Panc1 (cell line): ENCODE measurements at regions not wholly inside any gene's neighbourhood (a gene's known extent, or its start where the extent isn't known, plus 50 kb on each side); places are given as distances from the start of the nearest gene placed in this dataset.

ENCODE experiments used
- ATAC-seq: fragments of 200-7000 bp; cut with Tn5 transposase; 2 replicates; pipeline ENCODE4 v1.9.1; 2020; ENCODE audit warnings: mild to moderate bottlenecking, moderate library complexity
- BruUV-seq: library from RNA; stranded (reverse); fragments of 400-500 nt; replicated peaks from 2 replicates; lab custom pipeline; 2021; lab: Mats Ljungman, UMichigan
- CTCF ChIA-PET: fragments of 300-600 bp; sonication (Branson Sonifier 250); formaldehyde crosslinking; loops from one replicate; lab custom pipeline; 2022; ENCODE audit warnings: antibody characterized with exemption; lab: Charles Lee
- POLR2A ChIA-PET: fragments of 300-600 bp; sonication (Branson Sonifier 250); formaldehyde crosslinking; loops from one replicate; lab custom pipeline; 2022; ENCODE audit warnings: antibody characterized with exemption; lab: Charles Lee
- DNase-seq: peaks from one replicate; pipeline ENCODE4 v3.0.0-alpha.2; 2010; ENCODE audit warnings: low read depth, low spot score
- H3K27ac ChIP-seq: 2 replicates; pipeline ENCODE4 v1.5.1; 2011; ENCODE audit warnings: mild to moderate bottlenecking, low read length, inconsistent platforms
- H3K27me3 ChIP-seq: fragments of 200-500 bp; sonication (Bioruptor generic); 2 replicates; pipeline ENCODE4 v1.6.0; 2014; ENCODE audit warnings: low read length, inconsistent platforms; ENCODE audit not compliant: control insufficient read depth, insufficient read depth
- H3K36me3 ChIP-seq: fragments of 200-500 bp; sonication (Bioruptor generic); 2 replicates; pipeline ENCODE4 v1.5.1; 2014; ENCODE audit warnings: inconsistent platforms, mild to moderate bottlenecking, low read length, moderate library complexity; ENCODE audit not compliant: control insufficient read depth, insufficient read depth
- H3K4me1 ChIP-seq: 2 replicates; pipeline ENCODE4 v1.5.1; 2011; ENCODE audit warnings: inconsistent platforms, mild to moderate bottlenecking, low read length, moderate library complexity; ENCODE audit not compliant: control insufficient read depth, insufficient read depth
- H3K4me3 ChIP-seq, 2 experiments: 2 replicates each; pipeline ENCODE4 v1.5.1; 2011 to 2012; ENCODE audit warnings: low read depth in 2 of 2, low read length in 2 of 2, mild to moderate bottlenecking in 2 of 2, inconsistent platforms in 1 of 2, moderate library complexity in 1 of 2
- H3K9me3 ChIP-seq: fragments of 200-500 bp; sonication (Bioruptor generic); 2 replicates; pipeline ENCODE4 v1.5.1; 2014; ENCODE audit warnings: low read depth, mild to moderate bottlenecking, inconsistent platforms, low read length, moderate library complexity; ENCODE audit not compliant: control insufficient read depth, insufficient read depth
- POLR2AphosphoS5 ChIP-seq: IDR thresholded peaks from 2 replicates; pipeline ENCODE4 v1.6.1; 2012; ENCODE audit warnings: mild to moderate bottlenecking, low read depth, low read length, moderate library complexity
- SIN3A ChIP-seq: IDR thresholded peaks from 2 replicates; pipeline ENCODE4 v1.6.1; 2012; ENCODE audit warnings: low read depth, mild to moderate bottlenecking, low read length, moderate library complexity, borderline replicate concordance; ENCODE audit not compliant: insufficient read depth
- TCF7L2 ChIP-seq: IDR thresholded peaks from 2 replicates; pipeline ENCODE4 v1.6.1; 2011; ENCODE audit warnings: mild to moderate bottlenecking, low read depth, low read length, inconsistent platforms
- in situ Hi-C: cut with HindIII; loops from 2 replicates; pipeline ENCODE4 v1.10.0; 2016; ENCODE audit warnings: low sequenced_read_pairs, low pct_unique_long_range_greater_than_20kb
- intact Hi-C: fragments of 100-400 bp; cut with micrococcal nuclease; formaldehyde crosslinking; loops from one replicate; pipeline ENCODE4 v1.10.0; 2022; ENCODE audit not compliant: unreplicated experiment
- TF ChIP-seq, protein P1 (sequence below): fragments of 450-650 bp; IDR thresholded peaks from 2 replicates; pipeline ENCODE4 v1.5.1; 2017; ENCODE audit warnings: mild to moderate bottlenecking
- TF ChIP-seq, protein P2 (sequence below), 2 experiments: IDR thresholded peaks; 2 replicates each; pipeline ENCODE4 v1.6.1; 2011 to 2012; ENCODE audit warnings: low read depth in 2 of 2, control low read depth in 1 of 2, low read length in 1 of 2, mild to moderate bottlenecking in 1 of 2, moderate library complexity in 1 of 2; ENCODE audit not compliant: insufficient read depth in 1 of 2

DNA sequence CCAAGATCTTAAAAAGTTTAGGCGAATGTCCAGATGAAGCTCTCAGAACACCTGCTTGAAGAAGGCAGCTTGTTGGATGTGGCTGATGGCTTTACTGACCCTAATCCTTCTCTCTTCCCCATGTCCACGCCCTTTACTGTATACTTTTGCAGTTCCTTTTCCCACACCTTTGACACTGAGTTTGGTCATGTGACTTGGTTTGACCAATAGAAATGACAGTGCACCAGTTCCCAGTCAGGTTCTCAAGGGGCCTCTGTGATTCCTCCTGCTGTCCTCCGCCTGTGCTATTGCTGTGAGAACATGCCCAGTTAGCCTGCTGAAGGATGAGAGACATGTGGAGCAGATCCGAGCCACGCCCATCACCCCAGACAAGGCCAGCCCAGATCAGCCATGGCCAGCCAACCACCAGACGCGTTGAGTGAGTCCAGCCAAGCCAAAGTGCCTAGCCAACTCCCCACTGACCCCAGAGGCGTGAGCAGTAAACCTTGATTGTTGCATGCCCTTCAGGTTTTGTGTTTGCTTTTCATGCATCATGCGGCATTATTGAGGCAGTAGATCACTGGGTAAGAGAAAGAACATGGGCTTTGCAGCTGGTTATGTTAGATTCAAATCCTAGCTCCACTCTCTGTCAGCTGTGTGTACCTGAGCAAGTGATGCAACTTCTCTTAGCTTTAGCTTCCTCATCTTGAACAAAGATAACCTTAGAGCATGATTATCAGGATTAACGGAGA, 258.0 kb upstream of the SIX2 start:
- DNase-seq, result no peak
- in situ Hi-C loops, result no loop called here

DNA sequence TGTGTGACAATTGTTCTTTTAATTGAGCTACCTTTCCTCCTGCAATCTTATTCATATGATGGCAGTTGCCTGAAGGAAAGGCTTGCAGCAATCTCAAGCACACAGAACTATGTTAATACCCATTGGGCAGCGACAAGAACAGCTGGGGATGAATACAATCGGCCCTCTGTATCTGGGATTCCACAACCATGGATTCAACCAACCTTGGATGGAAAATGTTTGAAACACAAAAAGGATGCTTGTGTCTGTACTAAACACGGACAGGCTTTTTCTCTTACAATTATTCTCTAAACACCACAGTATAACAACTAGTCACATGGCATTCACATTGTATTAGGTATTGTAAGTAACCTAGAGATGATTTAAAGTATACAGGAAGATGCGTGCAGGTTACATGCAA, 256.1 kb upstream of the SIX2 start:
- CTCF ChIA-PET, result interaction anchor here (0.7 kb wide), 1 partner anchor 9 kb away, joined by 4 read pairs; no protein-coding TSS in a partner anchor
- Histone ChIP-seq H3K4me3 (no peak overlapping the region), H3K4me1 (0 out of 2 replicates have a peak, but pooled peaks cover 3% of the 10 kb centered on the region), H3K27me3 (0 out of 2 replicates have a peak, but pooled peaks cover 4% of the 10 kb centered on the region), H3K27ac (no peak overlapping the region), H3K36me3 (no peaks in the 10 kb centered on the region), H3K9me3 (no peaks in the 10 kb centered on the region)
- ATAC-seq (no peak), DNase-seq (no peak)
- intact Hi-C loops (no loop called here), in situ Hi-C loops (no loop called here)
- POLR2A ChIA-PET, result no interaction called here
- no TSS peak for BruUV-seq
- TF ChIP-seq POLR2AphosphoS5 (no peak), TCF7L2 (no peak), SIN3A (no peak)
- TF ChIP-seq, protein P1, sequence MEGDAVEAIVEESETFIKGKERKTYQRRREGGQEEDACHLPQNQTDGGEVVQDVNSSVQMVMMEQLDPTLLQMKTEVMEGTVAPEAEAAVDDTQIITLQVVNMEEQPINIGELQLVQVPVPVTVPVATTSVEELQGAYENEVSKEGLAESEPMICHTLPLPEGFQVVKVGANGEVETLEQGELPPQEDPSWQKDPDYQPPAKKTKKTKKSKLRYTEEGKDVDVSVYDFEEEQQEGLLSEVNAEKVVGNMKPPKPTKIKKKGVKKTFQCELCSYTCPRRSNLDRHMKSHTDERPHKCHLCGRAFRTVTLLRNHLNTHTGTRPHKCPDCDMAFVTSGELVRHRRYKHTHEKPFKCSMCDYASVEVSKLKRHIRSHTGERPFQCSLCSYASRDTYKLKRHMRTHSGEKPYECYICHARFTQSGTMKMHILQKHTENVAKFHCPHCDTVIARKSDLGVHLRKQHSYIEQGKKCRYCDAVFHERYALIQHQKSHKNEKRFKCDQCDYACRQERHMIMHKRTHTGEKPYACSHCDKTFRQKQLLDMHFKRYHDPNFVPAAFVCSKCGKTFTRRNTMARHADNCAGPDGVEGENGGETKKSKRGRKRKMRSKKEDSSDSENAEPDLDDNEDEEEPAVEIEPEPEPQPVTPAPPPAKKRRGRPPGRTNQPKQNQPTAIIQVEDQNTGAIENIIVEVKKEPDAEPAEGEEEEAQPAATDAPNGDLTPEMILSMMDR, result no peak
- TF ChIP-seq, protein P2, sequence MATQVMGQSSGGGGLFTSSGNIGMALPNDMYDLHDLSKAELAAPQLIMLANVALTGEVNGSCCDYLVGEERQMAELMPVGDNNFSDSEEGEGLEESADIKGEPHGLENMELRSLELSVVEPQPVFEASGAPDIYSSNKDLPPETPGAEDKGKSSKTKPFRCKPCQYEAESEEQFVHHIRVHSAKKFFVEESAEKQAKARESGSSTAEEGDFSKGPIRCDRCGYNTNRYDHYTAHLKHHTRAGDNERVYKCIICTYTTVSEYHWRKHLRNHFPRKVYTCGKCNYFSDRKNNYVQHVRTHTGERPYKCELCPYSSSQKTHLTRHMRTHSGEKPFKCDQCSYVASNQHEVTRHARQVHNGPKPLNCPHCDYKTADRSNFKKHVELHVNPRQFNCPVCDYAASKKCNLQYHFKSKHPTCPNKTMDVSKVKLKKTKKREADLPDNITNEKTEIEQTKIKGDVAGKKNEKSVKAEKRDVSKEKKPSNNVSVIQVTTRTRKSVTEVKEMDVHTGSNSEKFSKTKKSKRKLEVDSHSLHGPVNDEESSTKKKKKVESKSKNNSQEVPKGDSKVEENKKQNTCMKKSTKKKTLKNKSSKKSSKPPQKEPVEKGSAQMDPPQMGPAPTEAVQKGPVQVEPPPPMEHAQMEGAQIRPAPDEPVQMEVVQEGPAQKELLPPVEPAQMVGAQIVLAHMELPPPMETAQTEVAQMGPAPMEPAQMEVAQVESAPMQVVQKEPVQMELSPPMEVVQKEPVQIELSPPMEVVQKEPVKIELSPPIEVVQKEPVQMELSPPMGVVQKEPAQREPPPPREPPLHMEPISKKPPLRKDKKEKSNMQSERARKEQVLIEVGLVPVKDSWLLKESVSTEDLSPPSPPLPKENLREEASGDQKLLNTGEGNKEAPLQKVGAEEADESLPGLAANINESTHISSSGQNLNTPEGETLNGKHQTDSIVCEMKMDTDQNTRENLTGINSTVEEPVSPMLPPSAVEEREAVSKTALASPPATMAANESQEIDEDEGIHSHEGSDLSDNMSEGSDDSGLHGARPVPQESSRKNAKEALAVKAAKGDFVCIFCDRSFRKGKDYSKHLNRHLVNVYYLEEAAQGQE (IDR thresholded peaks at IDR 0.05; ENCODE audit: insufficient read depth in 1 of 2, low read depth in 2 of 2, low read length in 1 of 2), result no peak

More for the DNA sequence above, 258.0 kb upstream of the SIX2 start:
- H3K4me1 ChIP-seq, result 0 out of 2 replicates have a peak, but pooled peaks cover 3% of the 10 kb centered on the region
- ChIA-PET CTCF (no interaction called here), POLR2A (no interaction called here)
- H3K27me3 ChIP-seq, result 0 out of 2 replicates have a peak, but pooled peaks cover 6% of the 10 kb centered on the region
- ATAC-seq, result no peak
- H3K36me3 ChIP-seq, result no peaks in the 10 kb centered on the region
- no TSS peak for BruUV-seq
- no peaks in the 10 kb centered on the region for H3K9me3 ChIP-seq
- no peak overlapping the region for H3K4me3 ChIP-seq
- intact Hi-C loops, result no loop called here
- no peak for TF ChIP-seq POLR2AphosphoS5
- TF ChIP-seq, protein P1, result no peak
- TF ChIP-seq, protein P2 (IDR thresholded peaks at IDR 0.05; ENCODE audit: insufficient read depth in 1 of 2, low read depth in 2 of 2, low read length in 1 of 2), result no peak
- TF ChIP-seq TCF7L2, result no peak
- TF ChIP-seq SIN3A, result no peak
- no peak overlapping the region for H3K27ac ChIP-seq
